ENCODE measurements at regions not wholly inside any gene's neighbourhood (a gene's known extent, or its start where the extent isn't known, plus 50 kb on each side); places are given as distances from the start of the nearest gene placed in this dataset.

DNA sequence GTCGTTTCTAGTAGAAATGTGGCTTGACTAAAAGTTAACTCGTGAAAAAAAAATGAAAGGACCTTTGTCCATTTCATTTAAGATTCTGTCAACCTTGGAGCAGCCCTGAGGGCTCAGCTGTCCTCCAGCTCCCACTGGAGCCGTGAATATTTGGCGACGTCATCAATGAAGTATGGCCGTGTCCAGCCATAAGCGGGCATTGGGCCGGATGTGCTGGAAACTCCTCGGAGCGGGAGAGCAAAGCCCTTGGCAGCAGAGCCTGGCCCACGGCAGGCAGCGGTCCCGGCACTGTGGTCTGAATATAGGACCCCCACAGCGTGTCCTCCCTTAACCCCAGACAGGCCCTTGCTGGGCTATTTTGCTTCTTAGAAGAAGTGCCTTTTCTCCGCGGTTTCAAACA, 50.0 kb downstream of the JAKMIP3 start:
- H3K36me3 ChIP-seq (replicated peaks; ENCODE audit: control insufficient read depth, insufficient read depth, low read length) = no peaks in the 10 kb centered on the region

DNA sequence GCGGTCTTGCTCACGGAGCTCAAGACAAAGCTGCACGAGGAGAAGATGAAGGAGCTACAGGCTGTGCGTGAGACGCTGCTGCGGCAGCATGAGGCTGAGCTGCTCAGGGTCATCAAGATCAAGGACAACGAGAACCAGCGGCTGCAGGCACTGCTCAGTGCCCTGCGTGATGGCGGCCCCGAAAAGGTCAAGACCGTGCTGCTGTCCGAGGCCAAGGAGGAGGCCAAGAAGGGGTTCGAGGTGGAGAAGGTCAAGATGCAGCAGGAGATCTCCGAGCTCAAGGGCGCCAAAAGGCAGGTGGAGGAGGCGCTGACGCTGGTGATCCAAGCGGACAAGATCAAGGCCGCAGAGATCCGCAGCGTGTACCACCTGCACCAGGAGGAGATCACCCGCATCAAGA, 51.4 kb downstream of the JAKMIP3 start:
- no peak for DNase-seq
- Histone ChIP-seq H3K4me3 (ENCODE audit: insufficient read depth, low read depth, low read length) (no peak overlapping the region), H3K27me3 (ENCODE audit: control insufficient read depth, insufficient read depth, low read length) (no peaks in the 10 kb centered on the region), H3K36me3 (replicated peaks; ENCODE audit: control insufficient read depth, insufficient read depth, low read length) (no peaks in the 10 kb centered on the region)

More for the DNA sequence above, 50.0 kb downstream of the JAKMIP3 start:
- no peak for DNase-seq
- no peak overlapping the region for H3K4me3 ChIP-seq (ENCODE audit: insufficient read depth, low read depth, low read length)
- H3K27me3 ChIP-seq (ENCODE audit: control insufficient read depth, insufficient read depth, low read length) = no peaks in the 10 kb centered on the region

DNA sequence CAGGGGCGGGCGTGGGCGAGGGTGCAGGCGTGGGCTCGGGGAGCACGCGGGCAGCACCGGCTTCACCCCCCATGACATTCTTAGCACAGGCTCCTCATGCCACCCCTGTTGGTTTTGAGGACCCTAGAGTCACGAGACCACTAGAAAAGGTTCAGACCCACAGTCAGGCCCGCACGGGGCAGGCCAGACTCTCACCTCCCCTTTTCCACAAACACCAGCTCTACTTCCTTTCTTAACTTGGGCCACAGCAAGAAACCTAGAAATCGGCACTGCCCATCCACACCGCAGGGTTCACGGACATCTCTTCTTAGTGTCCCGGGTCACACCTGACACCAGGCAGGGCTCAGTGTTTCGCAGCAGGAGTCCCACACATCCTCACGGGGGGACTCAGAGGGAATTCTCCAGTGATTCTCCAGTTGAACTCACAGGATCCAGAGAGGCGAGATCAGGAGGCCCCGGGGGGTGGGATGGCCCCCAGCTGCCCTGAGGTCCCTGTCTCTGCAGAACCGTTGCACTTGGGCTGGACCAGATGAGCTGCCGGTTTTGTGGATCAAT, 52.0 kb downstream of the JAKMIP3 start:
- no peak for DNase-seq
- no peak overlapping the region for H3K4me3 ChIP-seq (ENCODE audit: insufficient read depth, low read depth, low read length)
- no peaks in the 10 kb centered on the region for H3K36me3 ChIP-seq (replicated peaks; ENCODE audit: control insufficient read depth, insufficient read depth, low read length)
- H3K27me3 ChIP-seq (ENCODE audit: control insufficient read depth, insufficient read depth, low read length) = no peaks in the 10 kb centered on the region

DNA sequence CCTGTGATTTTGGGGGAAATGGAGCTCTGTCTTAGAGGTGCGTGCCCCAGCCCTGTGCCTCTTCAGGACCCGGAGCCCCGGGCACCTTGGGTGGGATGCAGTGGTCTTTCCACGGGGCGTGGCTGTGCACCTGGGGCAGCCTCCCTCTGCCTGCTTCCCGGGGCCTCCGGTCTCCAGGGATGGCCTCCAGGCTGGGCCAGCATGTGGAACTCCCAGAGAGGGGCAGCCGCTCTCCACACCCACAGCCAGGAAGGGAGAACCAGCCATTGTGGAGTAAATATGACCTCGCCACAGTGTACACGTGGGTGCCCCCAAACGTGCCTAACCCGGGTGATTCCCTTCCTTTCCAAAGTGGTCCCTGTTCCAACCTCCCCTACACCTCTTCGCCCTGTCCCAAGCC, 52.6 kb downstream of the JAKMIP3 start:
- no peak overlapping the region for H3K4me3 ChIP-seq (ENCODE audit: insufficient read depth, low read depth, low read length)
- no peaks in the 10 kb centered on the region for H3K27me3 ChIP-seq (ENCODE audit: control insufficient read depth, insufficient read depth, low read length)
- no peaks in the 10 kb centered on the region for H3K36me3 ChIP-seq (replicated peaks; ENCODE audit: control insufficient read depth, insufficient read depth, low read length)
- no peak for DNase-seq

DNA sequence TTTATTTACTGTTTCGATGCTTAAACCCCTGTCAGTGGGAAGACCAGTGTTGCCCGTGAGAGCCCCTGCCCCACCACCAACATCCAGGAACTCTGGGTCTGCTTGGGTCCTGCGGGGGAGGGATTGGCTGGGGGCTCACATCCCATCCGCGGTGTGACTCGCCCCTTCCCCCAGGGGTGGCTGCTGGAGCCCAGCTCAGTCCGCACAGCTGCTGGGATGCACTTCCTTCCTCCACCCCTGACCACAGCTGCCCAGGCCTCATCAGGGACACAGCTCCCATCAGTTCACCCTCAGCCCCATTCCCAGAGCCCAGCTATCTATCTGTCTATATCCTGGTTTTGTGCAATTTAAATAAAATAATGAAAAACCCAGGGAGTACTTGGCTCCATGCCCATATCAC, 54.5 kb downstream of the JAKMIP3 start:
- H3K36me3 ChIP-seq (replicated peaks; ENCODE audit: control insufficient read depth, insufficient read depth, low read length) = no peaks in the 10 kb centered on the region
- DNase-seq = peak; percentile 76
- no peak overlapping the region for H3K4me3 ChIP-seq (ENCODE audit: insufficient read depth, low read depth, low read length)

DNA sequence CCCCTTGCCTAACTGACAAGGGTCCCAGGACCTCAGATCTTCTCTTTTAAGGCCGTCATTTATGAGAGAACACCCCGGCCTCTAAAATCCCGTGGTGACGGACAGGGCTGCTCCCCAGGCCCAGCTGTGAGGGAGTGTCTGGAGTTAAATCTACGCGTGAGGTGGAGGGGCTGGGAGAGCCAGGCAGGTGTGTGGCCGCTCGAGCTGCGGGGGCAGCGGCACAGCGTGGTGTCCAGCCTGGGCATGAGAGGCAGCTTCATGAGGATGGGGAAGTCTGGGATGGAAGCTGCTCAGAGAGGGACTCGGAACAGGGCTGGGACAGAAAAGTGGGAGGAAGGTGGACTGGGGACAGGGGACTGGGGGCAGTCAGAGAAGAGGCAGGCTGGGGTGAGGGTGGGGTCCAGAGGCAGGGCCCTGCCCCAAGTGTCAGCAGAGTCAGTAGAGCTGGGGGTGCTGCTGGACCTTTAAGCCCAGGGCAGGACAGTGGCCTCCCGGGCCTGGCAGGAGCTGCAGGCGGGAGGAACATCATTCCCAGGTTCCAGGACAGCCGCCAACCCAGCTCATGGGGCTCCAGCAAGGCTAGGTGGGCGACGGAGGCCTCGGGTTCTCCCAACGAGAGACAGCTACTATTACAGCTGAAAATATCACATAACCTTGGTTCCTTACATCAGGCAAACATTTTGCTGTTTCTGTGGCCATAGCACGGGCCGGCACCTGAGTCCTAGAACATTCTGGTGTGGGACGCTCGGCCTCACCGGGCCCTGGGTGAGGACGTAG, 55.2 kb downstream of the JAKMIP3 start:
- no peak overlapping the region for H3K4me3 ChIP-seq (ENCODE audit: insufficient read depth, low read depth, low read length)
- DNase-seq = no peak
- no peaks in the 10 kb centered on the region for H3K36me3 ChIP-seq (replicated peaks; ENCODE audit: control insufficient read depth, insufficient read depth, low read length)
- no peaks in the 10 kb centered on the region for H3K27me3 ChIP-seq (ENCODE audit: control insufficient read depth, insufficient read depth, low read length)

More for the DNA sequence above, 54.5 kb downstream of the JAKMIP3 start:
- H3K27me3 ChIP-seq (ENCODE audit: control insufficient read depth, insufficient read depth, low read length) = no peaks in the 10 kb centered on the region

DNA sequence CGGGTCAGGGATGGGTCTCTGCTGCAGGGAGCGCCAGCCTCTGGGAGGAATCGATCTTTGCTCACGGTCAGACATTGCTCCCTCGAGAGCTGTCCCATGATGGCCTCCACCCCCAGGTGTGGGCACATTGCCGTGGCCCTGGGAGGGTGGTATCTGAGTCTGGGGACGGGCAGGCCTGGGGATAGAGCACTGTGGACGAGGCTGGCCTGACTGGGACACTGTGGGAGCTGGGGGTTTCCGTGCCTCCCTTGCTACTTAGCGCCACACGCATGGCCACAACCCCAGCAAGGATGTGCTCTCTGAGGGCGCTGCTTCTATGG, 55.7 kb downstream of the JAKMIP3 start:
- H3K27me3 ChIP-seq (ENCODE audit: control insufficient read depth, insufficient read depth, low read length) = no peaks in the 10 kb centered on the region
- no peak overlapping the region for H3K4me3 ChIP-seq (ENCODE audit: insufficient read depth, low read depth, low read length)
- no peak for DNase-seq
- H3K36me3 ChIP-seq (replicated peaks; ENCODE audit: control insufficient read depth, insufficient read depth, low read length) = no peaks in the 10 kb centered on the region

DNA sequence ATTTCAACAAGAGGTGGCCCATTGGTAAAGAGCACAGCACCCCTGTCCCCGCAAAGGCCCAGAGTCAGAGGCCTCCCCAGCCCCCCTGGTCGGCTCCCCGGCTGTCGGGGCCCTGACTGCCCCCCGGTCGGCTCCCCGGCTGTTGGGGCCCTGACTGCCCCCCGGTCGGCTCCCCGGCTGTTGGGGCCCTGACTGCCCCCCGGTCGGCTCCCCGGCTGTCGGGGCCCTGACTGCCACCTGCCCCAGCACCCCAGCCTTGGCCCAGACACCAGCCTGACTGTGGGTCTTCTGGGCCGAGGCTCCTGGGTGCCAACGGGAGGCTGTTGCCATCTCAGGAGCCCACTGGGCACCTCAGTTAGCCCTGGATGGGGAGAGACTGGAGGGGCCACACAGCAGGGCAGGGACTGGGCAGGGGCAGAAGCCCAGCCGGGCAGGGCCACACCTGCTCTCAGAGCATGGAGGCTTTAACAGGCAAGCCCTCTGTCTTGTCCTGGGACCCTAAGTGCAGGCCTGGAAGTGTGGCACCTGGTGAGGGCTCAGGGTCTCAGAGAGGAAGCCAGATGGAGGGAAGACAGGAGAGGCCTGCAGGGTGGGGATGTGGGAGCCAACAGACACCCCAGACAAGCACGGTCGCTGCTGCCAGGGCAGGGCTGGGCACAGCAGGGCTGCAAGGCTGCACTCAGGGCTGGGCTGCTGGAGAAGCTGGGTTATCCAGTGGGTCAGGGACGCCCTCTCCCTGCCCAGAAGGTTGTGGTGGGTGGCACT, 56.5 kb downstream of the JAKMIP3 start:
- Histone ChIP-seq H3K27me3 (ENCODE audit: control insufficient read depth, insufficient read depth, low read length) (no peaks in the 10 kb centered on the region), H3K36me3 (replicated peaks; ENCODE audit: control insufficient read depth, insufficient read depth, low read length) (no peaks in the 10 kb centered on the region), H3K4me3 (ENCODE audit: insufficient read depth, low read depth, low read length) (no peak overlapping the region)
- no peak for DNase-seq

DNA sequence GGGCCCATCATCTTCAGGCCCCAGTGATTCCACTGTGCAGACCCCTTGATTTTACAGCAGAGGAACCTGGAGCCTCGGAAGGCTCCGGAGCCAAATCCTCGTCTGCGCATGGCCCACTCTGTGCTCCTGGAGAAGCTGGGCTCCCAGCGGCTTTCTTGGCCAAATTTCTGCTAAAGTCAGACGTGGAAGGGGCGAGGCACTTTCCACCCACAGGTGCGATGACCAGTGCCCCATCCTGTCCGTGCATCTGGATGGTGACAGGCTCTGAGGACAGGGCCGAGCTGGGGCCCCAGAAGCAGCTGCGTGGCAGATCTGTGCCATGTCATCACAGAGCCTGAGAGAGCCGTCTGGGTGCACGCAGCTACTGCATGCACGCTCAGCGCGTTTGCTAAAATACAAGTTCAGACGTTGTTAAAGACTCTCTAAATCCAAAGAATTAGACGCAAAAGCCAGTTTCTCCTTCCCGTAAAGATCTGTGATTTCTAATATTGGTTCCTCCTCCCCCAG, 57.2 kb downstream of the JAKMIP3 start:
- H3K27me3 ChIP-seq (ENCODE audit: control insufficient read depth, insufficient read depth, low read length) = no peaks in the 10 kb centered on the region
- no peak overlapping the region for H3K4me3 ChIP-seq (ENCODE audit: insufficient read depth, low read depth, low read length)
- no peak for DNase-seq
- no peaks in the 10 kb centered on the region for H3K36me3 ChIP-seq (replicated peaks; ENCODE audit: control insufficient read depth, insufficient read depth, low read length)

DNA sequence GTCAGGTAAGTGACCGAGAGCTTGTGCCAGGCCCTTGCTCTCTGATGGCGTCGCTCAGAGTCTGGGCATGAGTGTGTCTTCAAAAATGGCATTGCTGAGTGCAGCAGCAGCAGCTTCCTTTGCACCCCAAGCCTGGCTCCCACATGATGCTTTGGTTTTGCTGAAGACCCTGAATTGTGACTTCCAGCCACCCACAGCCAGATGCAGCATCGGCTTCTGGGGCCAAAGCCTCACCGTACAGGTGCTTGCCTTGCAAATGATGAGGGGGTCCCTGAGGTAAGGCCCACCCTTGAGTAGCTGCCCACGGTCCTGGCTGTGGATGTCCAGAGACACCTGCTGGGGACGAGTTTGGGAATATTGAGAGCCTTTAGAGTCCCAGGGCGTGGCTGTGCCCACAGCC, 57.9 kb downstream of the JAKMIP3 start:
- DNase-seq = no peak
- Histone ChIP-seq H3K4me3 (ENCODE audit: insufficient read depth, low read depth, low read length) (no peak overlapping the region), H3K27me3 (ENCODE audit: control insufficient read depth, insufficient read depth, low read length) (no peaks in the 10 kb centered on the region), H3K36me3 (replicated peaks; ENCODE audit: control insufficient read depth, insufficient read depth, low read length) (no peaks in the 10 kb centered on the region)

DNA sequence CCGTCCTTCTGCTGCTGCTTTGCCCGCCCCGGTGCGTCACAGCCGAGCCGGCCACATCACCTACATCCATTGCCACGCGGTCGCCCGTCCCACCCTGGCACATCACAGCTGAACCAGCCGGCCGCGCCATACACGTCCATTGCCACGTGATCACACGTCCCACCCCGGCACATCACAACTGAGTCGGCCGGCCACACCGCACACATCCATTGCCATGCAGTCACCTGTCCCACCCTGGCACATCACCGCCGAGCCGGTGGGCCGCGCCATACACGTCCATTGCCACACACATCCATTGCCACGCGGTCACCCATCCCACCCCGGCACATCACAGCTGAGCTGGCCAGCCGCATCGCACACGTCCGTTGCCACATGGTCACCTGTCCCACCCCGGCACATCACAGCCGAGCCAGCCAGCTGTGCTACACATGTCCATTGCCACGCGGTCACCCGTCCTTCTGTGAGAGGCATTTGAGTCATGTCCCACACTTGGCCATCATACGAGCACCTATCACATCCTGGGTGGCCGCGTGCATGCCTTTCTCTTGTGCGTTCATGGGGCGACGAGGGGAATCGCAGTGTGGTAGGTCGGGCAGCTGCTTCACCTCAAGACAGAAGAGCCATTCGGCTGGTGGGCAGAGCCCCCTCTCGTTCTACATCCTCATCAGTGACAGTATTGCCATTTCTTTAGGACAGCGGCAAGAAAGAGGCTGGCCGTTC, 58.6 kb downstream of the JAKMIP3 start:
- no peaks in the 10 kb centered on the region for H3K36me3 ChIP-seq (replicated peaks; ENCODE audit: control insufficient read depth, insufficient read depth, low read length)
- H3K4me3 ChIP-seq (ENCODE audit: insufficient read depth, low read depth, low read length) = no peak overlapping the region
- DNase-seq = no peak
- no peaks in the 10 kb centered on the region for H3K27me3 ChIP-seq (ENCODE audit: control insufficient read depth, insufficient read depth, low read length)

DNA sequence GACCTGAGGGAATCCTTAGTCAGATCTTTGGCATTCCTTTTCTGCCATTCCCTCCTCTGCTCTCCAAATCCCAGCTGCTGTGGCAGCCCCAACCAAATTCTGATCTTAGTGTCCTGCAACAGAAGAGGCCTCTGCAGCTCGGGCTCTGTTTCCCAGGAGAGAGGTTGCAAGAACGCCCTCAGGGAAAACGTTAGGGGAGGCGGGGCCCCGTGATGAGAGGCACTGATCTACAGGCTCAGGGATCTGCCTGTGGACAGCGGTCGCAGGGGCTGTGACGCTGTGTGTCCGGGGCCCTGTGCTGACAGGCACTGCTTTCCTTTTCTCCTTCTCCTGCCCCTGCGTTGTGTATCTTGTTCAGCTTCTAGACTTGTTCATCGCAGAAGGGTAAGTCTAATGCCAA, 57.3 kb upstream of the DPYSL4 start:
- H3K4me3 ChIP-seq (ENCODE audit: insufficient read depth, low read depth, low read length) = no peak overlapping the region
- DNase-seq = peak; percentile 70
- no peaks in the 10 kb centered on the region for H3K27me3 ChIP-seq (ENCODE audit: control insufficient read depth, insufficient read depth, low read length)
- no peaks in the 10 kb centered on the region for H3K36me3 ChIP-seq (replicated peaks; ENCODE audit: control insufficient read depth, insufficient read depth, low read length)

DNA sequence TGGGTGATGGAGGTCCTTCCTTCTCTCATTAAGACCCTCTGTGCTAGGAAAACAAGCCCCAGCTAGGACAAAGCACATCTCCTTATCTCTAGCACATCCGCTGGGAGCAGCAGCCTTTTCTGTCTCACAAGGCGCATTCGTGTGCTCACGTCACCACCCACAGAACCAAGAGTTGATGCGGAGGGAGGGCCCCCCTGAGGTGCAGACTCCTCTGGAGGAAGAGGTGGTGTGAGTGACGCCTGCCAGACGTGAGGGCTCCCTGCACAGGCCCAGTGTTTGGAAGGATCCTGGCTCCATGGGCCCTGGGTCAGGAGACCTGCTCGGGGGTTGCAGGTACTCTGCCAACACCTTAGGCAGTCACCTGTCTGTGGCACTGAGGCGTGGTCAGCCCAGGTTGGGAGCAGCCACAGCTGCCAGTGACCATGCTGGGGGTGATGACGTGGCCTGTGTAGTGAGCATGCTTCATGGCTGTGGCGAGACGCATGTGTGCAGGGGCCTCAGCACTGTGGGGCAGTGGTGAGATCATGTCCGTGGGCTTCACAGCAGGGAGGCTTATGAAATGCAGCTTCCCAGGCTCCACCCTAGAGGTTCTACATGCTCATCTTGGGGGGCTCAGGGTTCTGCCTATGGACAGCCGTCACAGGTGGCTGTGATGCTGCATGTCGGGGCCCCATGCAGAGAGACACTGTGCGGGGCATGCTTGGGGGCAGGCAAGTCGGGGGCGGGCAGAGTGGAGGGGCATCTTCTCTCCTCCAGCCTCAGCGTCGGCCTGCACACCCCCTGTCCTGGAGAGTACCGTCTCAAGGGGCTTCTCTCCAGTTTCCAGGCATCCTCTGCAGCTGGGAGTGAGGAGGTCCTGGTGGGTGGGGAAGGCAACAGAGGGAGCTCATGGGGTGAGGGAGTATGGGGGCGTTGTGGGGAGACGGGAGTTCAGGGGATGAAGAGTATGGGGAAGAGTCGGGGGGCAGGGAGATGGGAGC, 56.2 kb upstream of the DPYSL4 start:
- DNase-seq = no peak
- Histone ChIP-seq H3K4me3 (ENCODE audit: insufficient read depth, low read depth, low read length) (no peak overlapping the region), H3K36me3 (replicated peaks; ENCODE audit: control insufficient read depth, insufficient read depth, low read length) (no peaks in the 10 kb centered on the region), H3K27me3 (ENCODE audit: control insufficient read depth, insufficient read depth, low read length) (no peaks in the 10 kb centered on the region)
